Astrocyte (in vitro differentiated cells and primary cell): ENCODE measurements at regions not wholly inside any gene's neighbourhood (a gene's known extent, or its start where the extent isn't known, plus 50 kb on each side); places are given as distances from the start of the nearest gene placed in this dataset.

ENCODE experiments used
- EZH2 ChIP-seq: IDR thresholded peaks from 2 replicates; pipeline ENCODE4 v1.6.1; 2012; ENCODE audit warnings: mild to moderate bottlenecking, low read length, inconsistent platforms; ENCODE audit not compliant: insufficient read depth
- TF ChIP-seq, protein P1 (sequence below): IDR thresholded peaks from 2 replicates; pipeline ENCODE4 v1.5.1; 2011; ENCODE audit warnings: low read depth, mild to moderate bottlenecking, inconsistent platforms, low read length, moderate library complexity; ENCODE audit not compliant: insufficient read depth

DNA sequence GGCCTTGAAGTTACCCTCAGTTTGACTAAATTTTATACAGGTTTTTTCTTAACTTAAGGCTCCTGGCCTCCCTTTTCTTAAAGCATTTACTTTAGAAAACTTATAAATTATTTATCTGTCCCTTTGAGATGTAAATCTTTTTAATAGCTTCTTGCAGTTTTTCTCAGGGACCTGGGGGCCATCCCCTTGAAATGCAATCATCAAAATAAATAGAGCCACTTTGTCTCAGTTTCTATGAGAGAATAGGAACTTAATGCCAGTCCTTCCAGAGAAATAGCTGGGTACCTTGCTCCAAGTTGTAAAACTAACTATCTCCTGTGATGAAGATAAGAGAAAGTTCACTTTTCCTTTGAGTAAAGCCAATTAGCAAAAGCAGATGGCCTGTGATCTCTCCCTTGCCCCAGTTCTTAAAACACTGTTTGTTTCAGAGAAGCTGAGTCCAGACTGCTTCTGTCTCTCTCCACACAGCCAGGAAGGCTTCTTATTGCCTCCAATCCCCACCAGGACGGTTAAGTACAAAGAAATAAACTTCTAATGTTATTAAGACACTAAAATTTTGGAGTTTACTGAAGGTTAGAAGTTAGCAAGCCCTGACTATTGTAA, 913.1 kb downstream of the OLFM4 start:
- TF ChIP-seq, protein P1, sequence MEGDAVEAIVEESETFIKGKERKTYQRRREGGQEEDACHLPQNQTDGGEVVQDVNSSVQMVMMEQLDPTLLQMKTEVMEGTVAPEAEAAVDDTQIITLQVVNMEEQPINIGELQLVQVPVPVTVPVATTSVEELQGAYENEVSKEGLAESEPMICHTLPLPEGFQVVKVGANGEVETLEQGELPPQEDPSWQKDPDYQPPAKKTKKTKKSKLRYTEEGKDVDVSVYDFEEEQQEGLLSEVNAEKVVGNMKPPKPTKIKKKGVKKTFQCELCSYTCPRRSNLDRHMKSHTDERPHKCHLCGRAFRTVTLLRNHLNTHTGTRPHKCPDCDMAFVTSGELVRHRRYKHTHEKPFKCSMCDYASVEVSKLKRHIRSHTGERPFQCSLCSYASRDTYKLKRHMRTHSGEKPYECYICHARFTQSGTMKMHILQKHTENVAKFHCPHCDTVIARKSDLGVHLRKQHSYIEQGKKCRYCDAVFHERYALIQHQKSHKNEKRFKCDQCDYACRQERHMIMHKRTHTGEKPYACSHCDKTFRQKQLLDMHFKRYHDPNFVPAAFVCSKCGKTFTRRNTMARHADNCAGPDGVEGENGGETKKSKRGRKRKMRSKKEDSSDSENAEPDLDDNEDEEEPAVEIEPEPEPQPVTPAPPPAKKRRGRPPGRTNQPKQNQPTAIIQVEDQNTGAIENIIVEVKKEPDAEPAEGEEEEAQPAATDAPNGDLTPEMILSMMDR = no peak
- TF ChIP-seq EZH2 = no peak
